PC-3 (cell line): ENCODE measurements at regions not wholly inside any gene's neighbourhood (a gene's known extent, or its start where the extent isn't known, plus 50 kb on each side); places are given as distances from the start of the nearest gene placed in this dataset.

ENCODE experiments used
- ATAC-seq: fragments of 200-7000 bp; cut with Tn5 transposase; 2 replicates; pipeline ENCODE4 v1.9.1; 2020; ENCODE audit warnings: mild to moderate bottlenecking, moderate library complexity
- BruUV-seq: library from RNA; stranded (reverse); fragments of 400-500 nt; replicated peaks from 2 replicates; lab custom pipeline; 2021; lab: Mats Ljungman, UMichigan
- CTCF ChIA-PET: fragments of 300-600 bp; sonication (Branson Sonifier 250); formaldehyde crosslinking; loops from one replicate; lab custom pipeline; 2022; ENCODE audit warnings: antibody characterized with exemption; lab: Charles Lee
- POLR2A ChIA-PET: fragments of 300-600 bp; sonication (Branson Sonifier 250); formaldehyde crosslinking; loops from one replicate; lab custom pipeline; 2022; ENCODE audit warnings: antibody characterized with exemption; ENCODE audit not compliant: unreplicated experiment; lab: Charles Lee
- DNase-seq: peaks from one replicate; pipeline ENCODE4 v3.0.0-alpha.2; 2015
- H2AFZ ChIP-seq: fragments of 300-600 bp; sonication (generic); 2 replicates; pipeline ENCODE4 v1.6.0; 2016; ENCODE audit warnings: antibody characterized with exemption, low read length
- H3F3A ChIP-seq: fragments of 300-600 bp; sonication (generic); one replicate; pipeline ENCODE4 v1.6.0; 2017; ENCODE audit warnings: antibody characterized with exemption, low read length, control low read depth, mild to moderate bottlenecking; ENCODE audit not compliant: unreplicated experiment
- H3K27ac ChIP-seq: fragments of 300-600 bp; sonication (generic); 2 replicates; pipeline ENCODE4 v1.5.1; 2016; ENCODE audit warnings: mild to moderate bottlenecking, low read length
- H3K27me3 ChIP-seq: fragments of 300-600 bp; sonication (generic); 2 replicates; pipeline ENCODE4 v1.6.1; 2016; ENCODE audit warnings: low read length, mixed read lengths
- H3K36me3 ChIP-seq: fragments of 300-600 bp; sonication (generic); 2 replicates; pipeline ENCODE4 v1.6.1; 2016; ENCODE audit warnings: low read depth, mixed run types, low read length, mixed read lengths
- H3K4me1 ChIP-seq: fragments of 300-600 bp; sonication (generic); 2 replicates; pipeline ENCODE4 v1.5.1; 2016; ENCODE audit warnings: low read length; ENCODE audit not compliant: insufficient read depth
- H3K4me2 ChIP-seq: fragments of 300-600 bp; sonication (generic); 2 replicates; pipeline ENCODE4 v1.6.0; 2016; ENCODE audit warnings: low read length
- H3K4me3 ChIP-seq: fragments of 300-600 bp; sonication (generic); 2 replicates; pipeline ENCODE4 v1.5.1; 2016; ENCODE audit warnings: mild to moderate bottlenecking, low read length, mixed read lengths
- H3K79me2 ChIP-seq: fragments of 300-600 bp; sonication (generic); 2 replicates; pipeline ENCODE4 v1.6.1; 2017; ENCODE audit warnings: low read length, mixed read lengths
- H3K9ac ChIP-seq: fragments of 300-600 bp; sonication (generic); 2 replicates; pipeline ENCODE4 v1.6.0; 2016; ENCODE audit warnings: mild to moderate bottlenecking, low read length
- H3K9me2 ChIP-seq: fragments of 300-600 bp; sonication (generic); replicated peaks from 2 replicates; pipeline ENCODE4 v1.6.1; 2016; ENCODE audit warnings: mixed run types, low read length, mixed read lengths
- H3K9me3 ChIP-seq: fragments of 300-600 bp; sonication (generic); 2 replicates; pipeline ENCODE4 v1.6.1; 2016; ENCODE audit warnings: low read length, mixed read lengths
- H4K20me1 ChIP-seq: fragments of 300-600 bp; sonication (generic); 2 replicates; pipeline ENCODE4 v1.6.1; 2016; ENCODE audit warnings: low read length, mixed read lengths
- CTCF ChIP-seq: fragments of 300-600 bp; sonication (generic); conservative IDR thresholded peaks from 2 replicates; pipeline ENCODE4 v1.5.1; 2017; ENCODE audit warnings: antibody characterized with exemption, low read depth, mild to moderate bottlenecking, low read length
- EZH2 ChIP-seq: fragments of 300-600 bp; sonication (generic); IDR thresholded peaks from one replicate; pipeline ENCODE4 v1.6.1; 2017; ENCODE audit warnings: antibody characterized with exemption, mild to moderate bottlenecking, low read length; ENCODE audit not compliant: unreplicated experiment
- EZH2phosphoT487 ChIP-seq: fragments of 300-600 bp; sonication (generic); IDR thresholded peaks from 2 replicates; pipeline ENCODE4 v1.6.1; 2018; ENCODE audit warnings: mild to moderate bottlenecking, antibody characterized with exemption, low read length, borderline replicate concordance
- intact Hi-C: fragments of 100-400 bp; cut with micrococcal nuclease; formaldehyde crosslinking; loops from 2 replicates; pipeline ENCODE4 v1.9.0; 2023

GRCh38 chr7:83739527-83739926 is 90.6 kb upstream of the SEMA3E start:
- DNase-seq = no peak
- intact Hi-C loops = no loop called here
- CTCF ChIA-PET = no interaction called here

GRCh38 chr7:83738291-83738835 is 89.4 kb upstream of the SEMA3E start:
- Histone ChIP-seq H3K27me3 (no peaks in the 10 kb centered on the region), H3K79me2 (no peaks in the 10 kb centered on the region), H3K4me1 (no peaks in the 10 kb centered on the region), H3K9me2 (no peaks in the 10 kb centered on the region), H3K36me3 (no peaks in the 10 kb centered on the region), H3K9me3 (no peaks in the 10 kb centered on the region), H3K4me3 (no peak overlapping the region), H2AFZ (no peak overlapping the region), H3K9ac (no peak overlapping the region), H4K20me1 (no peaks in the 10 kb centered on the region), H3K4me2 (no peak overlapping the region), H3F3A (no peaks in the 10 kb centered on the region), H3K27ac (no peak overlapping the region)
- CTCF ChIA-PET = no interaction called here
- intact Hi-C loops = no loop called here
- no peak for DNase-seq
- POLR2A ChIA-PET = no interaction called here
- no peak for ATAC-seq
- BruUV-seq = no TSS peak
- TF ChIP-seq EZH2 (no peak), CTCF (no peak), EZH2phosphoT487 (no peak)

More at GRCh38 chr7:83739527-83739926, 90.6 kb upstream of the SEMA3E start:
- no peaks in the 10 kb centered on the region for H3F3A ChIP-seq
- BruUV-seq = no TSS peak
- no peak overlapping the region for H2AFZ ChIP-seq
- H3K9ac ChIP-seq = no peak overlapping the region
- no peak overlapping the region for H3K4me3 ChIP-seq
- no peaks in the 10 kb centered on the region for H3K36me3 ChIP-seq
- H3K27ac ChIP-seq = no peak overlapping the region
- ATAC-seq = no peak
- POLR2A ChIA-PET = no interaction called here
- no peaks in the 10 kb centered on the region for H3K4me1 ChIP-seq
- no peaks in the 10 kb centered on the region for H3K9me2 ChIP-seq
- H3K79me2 ChIP-seq = no peaks in the 10 kb centered on the region
- no peaks in the 10 kb centered on the region for H4K20me1 ChIP-seq
- no peak overlapping the region for H3K4me2 ChIP-seq
- TF ChIP-seq EZH2 = no peak
- TF ChIP-seq CTCF = no peak
- no peak for TF ChIP-seq EZH2phosphoT487
- no peaks in the 10 kb centered on the region for H3K9me3 ChIP-seq
- no peaks in the 10 kb centered on the region for H3K27me3 ChIP-seq

DNA sequence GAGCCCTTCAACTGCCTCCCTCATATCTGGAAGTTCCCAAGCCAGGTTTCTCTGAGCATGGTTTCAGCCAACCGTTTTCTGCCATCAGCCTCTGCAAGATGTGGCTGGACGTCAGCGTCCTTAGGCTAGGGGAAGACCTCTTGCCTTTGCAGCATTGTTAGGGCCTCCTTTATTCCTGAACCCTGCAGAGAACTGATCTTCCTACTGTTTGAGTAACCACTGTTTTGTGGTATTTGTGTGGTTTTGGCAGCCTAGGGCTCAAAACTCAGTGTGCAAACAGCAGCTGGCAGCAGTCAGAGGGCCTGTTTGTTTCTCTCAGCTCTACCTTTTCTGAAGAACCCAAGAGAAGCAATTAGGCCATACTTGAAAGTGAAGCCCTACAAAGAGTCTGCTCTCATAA is 83.4 kb upstream of the SEMA3E start:
- ATAC-seq (peak; percentile 87), DNase-seq (peak; percentile 33)
- Histone ChIP-seq H3K79me2 (no peaks in the 10 kb centered on the region), H3K9ac (no peak overlapping the region), H3K36me3 (no peaks in the 10 kb centered on the region), H3F3A (no peaks in the 10 kb centered on the region), H3K4me3 (no peak overlapping the region), H3K4me2 (no peak overlapping the region), H2AFZ (no peak overlapping the region), H3K27me3 (no peaks in the 10 kb centered on the region), H3K27ac (no peak overlapping the region), H3K9me2 (no peaks in the 10 kb centered on the region), H3K4me1 (no peaks in the 10 kb centered on the region), H4K20me1 (no peaks in the 10 kb centered on the region), H3K9me3 (no peaks in the 10 kb centered on the region)
- POLR2A ChIA-PET = no interaction called here
- TF ChIP-seq EZH2 = no peak
- no peak for TF ChIP-seq CTCF
- no peak for TF ChIP-seq EZH2phosphoT487
- CTCF ChIA-PET = no interaction called here
- BruUV-seq = no TSS peak
- intact Hi-C loops = no loop called here
